ENCODE measurements at regions not wholly inside any gene's neighbourhood (a gene's known extent, or its start where the extent isn't known, plus 50 kb on each side); places are given as distances from the start of the nearest gene placed in this dataset.

- no peak for TF ChIP-seq CTCF (IDR thresholded peaks at IDR 0.05; ENCODE audit: insufficient read depth, low read depth, low read length, missing control alignments)
- DNase-seq (ENCODE audit: low read depth): no peak
- H3K4me3 ChIP-seq (ENCODE audit: low read depth, low read length): no peak overlapping the region
Measured at GRCh38 chr6:118740372-118740771, 89.0 kb upstream of the CEP85L start.

DNA sequence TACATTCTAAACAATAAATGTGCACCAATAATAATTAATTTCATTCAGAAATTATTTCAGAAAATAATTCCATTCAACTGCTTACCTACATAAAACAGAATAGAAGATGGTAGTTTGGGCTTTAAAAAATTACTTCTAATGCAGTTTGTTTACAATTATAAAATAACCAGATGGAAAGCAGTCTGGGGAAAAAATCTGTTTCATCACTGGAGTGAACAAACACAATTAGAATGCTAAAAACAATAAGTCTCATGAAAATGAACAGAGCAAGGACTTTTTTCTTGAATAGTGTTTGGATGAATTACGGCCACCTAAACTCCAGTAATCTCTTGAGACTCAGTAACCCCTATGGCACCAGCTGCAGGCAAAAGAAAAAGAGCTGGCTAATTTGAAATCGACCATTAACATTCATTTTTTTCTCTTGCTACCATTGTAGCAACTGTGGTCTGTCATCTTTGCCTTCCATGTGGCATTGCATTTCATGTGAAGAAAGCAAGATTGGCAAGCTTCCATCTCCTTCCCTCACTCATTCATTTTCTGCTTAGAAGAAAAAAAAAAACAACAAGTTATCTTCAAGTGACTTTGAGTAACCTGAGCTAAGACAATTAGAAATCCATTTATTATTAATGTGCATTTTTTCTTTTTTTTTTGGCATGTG, 88.4 kb upstream of the CEP85L start:
- no peak for TF ChIP-seq CTCF (IDR thresholded peaks at IDR 0.05; ENCODE audit: insufficient read depth, low read depth, low read length, missing control alignments)
- H3K4me3 ChIP-seq (ENCODE audit: low read depth, low read length): no peak overlapping the region
- DNase-seq (ENCODE audit: low read depth): no peak

GRCh38 chr6:118736440-118736839, 85.0 kb upstream of the CEP85L start:
- TF ChIP-seq CTCF (IDR thresholded peaks at IDR 0.05; ENCODE audit: insufficient read depth, low read depth, low read length, missing control alignments): no peak
- H3K4me3 ChIP-seq (ENCODE audit: low read depth, low read length): no peak overlapping the region
- DNase-seq (ENCODE audit: low read depth): no peak

- no peak for DNase-seq (ENCODE audit: low read depth)
- H3K4me3 ChIP-seq (ENCODE audit: low read depth, low read length): no peak overlapping the region
- TF ChIP-seq CTCF (IDR thresholded peaks at IDR 0.05; ENCODE audit: insufficient read depth, low read depth, low read length, missing control alignments): peak; percentile 47
Measured at GRCh38 chr6:118735320-118735719, 83.9 kb upstream of the CEP85L start.

- no peak for TF ChIP-seq CTCF (IDR thresholded peaks at IDR 0.05; ENCODE audit: insufficient read depth, low read depth, low read length, missing control alignments)
- peak; percentile 21 for DNase-seq (ENCODE audit: low read depth)
- H3K4me3 ChIP-seq (ENCODE audit: low read depth, low read length): no peak overlapping the region
Measured at GRCh38 chr6:118725944-118726343, 74.6 kb upstream of the CEP85L start.

- H3K4me3 ChIP-seq (ENCODE audit: low read depth, low read length): peak overlapping the region; percentile 28
- DNase-seq (ENCODE audit: low read depth): peak; percentile 53
- TF ChIP-seq CTCF (IDR thresholded peaks at IDR 0.05; ENCODE audit: insufficient read depth, low read depth, low read length, missing control alignments): no peak
Measured at GRCh38 chr6:118724211-118724610, 72.8 kb upstream of the CEP85L start.
